ENCODE measurements at regions not wholly inside any gene's neighbourhood (a gene's known extent, or its start where the extent isn't known, plus 50 kb on each side); places are given as distances from the start of the nearest gene placed in this dataset.
"Not testable (repeated sequence)": the region's sequence is repeated elsewhere in the genome, so short reads cannot be mapped to it uniquely, and the experiment has no call there.

- H3K9me3 ChIP-seq (ENCODE audit: control insufficient read depth, low read depth, low read length) = peaks cover 17% of the 10 kb centered on the region
- no peaks in the 10 kb centered on the region for H3K4me1 ChIP-seq (ENCODE audit: control insufficient read depth, low read depth, low read length)
- no peaks in the 10 kb centered on the region for H3K36me3 ChIP-seq (ENCODE audit: control insufficient read depth, low read depth, low read length)
- H3K27ac ChIP-seq (ENCODE audit: low read length) = no peak overlapping the region
- H3K9ac ChIP-seq (ENCODE audit: low read length) = no peak overlapping the region
- no peaks in the 10 kb centered on the region for H3K27me3 ChIP-seq (ENCODE audit: control insufficient read depth, insufficient read depth, low read length)
- no peak overlapping the region for H3K4me3 ChIP-seq (ENCODE audit: low read length)
Measured at GRCh38 chr6:9257215-9257614, 821.9 kb upstream of the SLC35B3 start.

GRCh38 chr6:9254251-9254650 lies 818.9 kb upstream of the SLC35B3 start:
- Histone ChIP-seq H3K9me3 (ENCODE audit: control insufficient read depth, low read depth, low read length) (no peaks in the 10 kb centered on the region), H3K36me3 (ENCODE audit: control insufficient read depth, low read depth, low read length) (no peaks in the 10 kb centered on the region), H3K4me1 (ENCODE audit: control insufficient read depth, low read depth, low read length) (peaks cover 3% of the 10 kb centered on the region), H3K9ac (ENCODE audit: low read length) (no peak overlapping the region), H3K4me3 (ENCODE audit: low read length) (no peak overlapping the region), H3K27me3 (ENCODE audit: control insufficient read depth, insufficient read depth, low read length) (no peaks in the 10 kb centered on the region), H3K27ac (ENCODE audit: low read length) (no peak overlapping the region)

GRCh38 chr6:9252799-9253198 lies 817.5 kb upstream of the SLC35B3 start:
- Histone ChIP-seq H3K4me3 (ENCODE audit: low read length) (no peak overlapping the region), H3K27ac (ENCODE audit: low read length) (no peak overlapping the region), H3K36me3 (ENCODE audit: control insufficient read depth, low read depth, low read length) (no peaks in the 10 kb centered on the region), H3K9ac (ENCODE audit: low read length) (no peak overlapping the region), H3K9me3 (ENCODE audit: control insufficient read depth, low read depth, low read length) (no peaks in the 10 kb centered on the region), H3K4me1 (ENCODE audit: control insufficient read depth, low read depth, low read length) (peaks cover 3% of the 10 kb centered on the region), H3K27me3 (ENCODE audit: control insufficient read depth, insufficient read depth, low read length) (no peaks in the 10 kb centered on the region)

GRCh38 chr6:9250852-9251251 lies 815.5 kb upstream of the SLC35B3 start:
- H3K27ac ChIP-seq (ENCODE audit: low read length) = no peak overlapping the region
- H3K4me1 ChIP-seq (ENCODE audit: control insufficient read depth, low read depth, low read length) = peaks cover 3% of the 10 kb centered on the region
- H3K36me3 ChIP-seq (ENCODE audit: control insufficient read depth, low read depth, low read length) = no peaks in the 10 kb centered on the region
- no peak overlapping the region for H3K4me3 ChIP-seq (ENCODE audit: low read length)
- H3K9me3 ChIP-seq (ENCODE audit: control insufficient read depth, low read depth, low read length) = no peaks in the 10 kb centered on the region
- H3K9ac ChIP-seq (ENCODE audit: low read length) = no peak overlapping the region
- H3K27me3 ChIP-seq (ENCODE audit: control insufficient read depth, insufficient read depth, low read length) = no peaks in the 10 kb centered on the region

- Histone ChIP-seq H3K36me3 (ENCODE audit: control insufficient read depth, low read depth, low read length) (no peaks in the 10 kb centered on the region), H3K9ac (ENCODE audit: low read length) (no peak overlapping the region), H3K27ac (ENCODE audit: low read length) (no peak overlapping the region), H3K4me1 (ENCODE audit: control insufficient read depth, low read depth, low read length) (peaks cover 3% of the 10 kb centered on the region), H3K9me3 (ENCODE audit: control insufficient read depth, low read depth, low read length) (no peaks in the 10 kb centered on the region), H3K4me3 (ENCODE audit: low read length) (no peak overlapping the region), H3K27me3 (ENCODE audit: control insufficient read depth, insufficient read depth, low read length) (no peaks in the 10 kb centered on the region)
Measured at GRCh38 chr6:9248133-9248532, 812.8 kb upstream of the SLC35B3 start.

- H3K9ac ChIP-seq (ENCODE audit: low read length) = no peak overlapping the region
Measured at GRCh38 chr6:9240861-9241260, 805.5 kb upstream of the SLC35B3 start.

GRCh38 chr6:9236443-9236842 lies 801.1 kb upstream of the SLC35B3 start:
- no peak overlapping the region for H3K27ac ChIP-seq (ENCODE audit: low read length)
- H3K4me1 ChIP-seq (ENCODE audit: control insufficient read depth, low read depth, low read length) = no peaks in the 10 kb centered on the region
- no peak overlapping the region for H3K4me3 ChIP-seq (ENCODE audit: low read length)

More at GRCh38 chr6:9240861-9241260, 805.5 kb upstream of the SLC35B3 start:
- no peaks in the 10 kb centered on the region for H3K4me1 ChIP-seq (ENCODE audit: control insufficient read depth, low read depth, low read length)
- H3K4me3 ChIP-seq (ENCODE audit: low read length) = no peak overlapping the region
- H3K9me3 ChIP-seq (ENCODE audit: control insufficient read depth, low read depth, low read length) = no peaks in the 10 kb centered on the region
- H3K27ac ChIP-seq (ENCODE audit: low read length) = no peak overlapping the region
- H3K27me3 ChIP-seq (ENCODE audit: control insufficient read depth, insufficient read depth, low read length) = no peaks in the 10 kb centered on the region
- no peaks in the 10 kb centered on the region for H3K36me3 ChIP-seq (ENCODE audit: control insufficient read depth, low read depth, low read length)

GRCh38 chr6:9233686-9234085 lies 798.3 kb upstream of the SLC35B3 start:
- H3K4me3 ChIP-seq (ENCODE audit: low read length) = no peak overlapping the region
- no peaks in the 10 kb centered on the region for H3K27me3 ChIP-seq (ENCODE audit: control insufficient read depth, insufficient read depth, low read length)
- no peak overlapping the region for H3K27ac ChIP-seq (ENCODE audit: low read length)
- no peak overlapping the region for H3K9ac ChIP-seq (ENCODE audit: low read length)
- no peaks in the 10 kb centered on the region for H3K9me3 ChIP-seq (ENCODE audit: control insufficient read depth, low read depth, low read length)
- H3K4me1 ChIP-seq (ENCODE audit: control insufficient read depth, low read depth, low read length) = no peaks in the 10 kb centered on the region
- no peaks in the 10 kb centered on the region for H3K36me3 ChIP-seq (ENCODE audit: control insufficient read depth, low read depth, low read length)

More at GRCh38 chr6:9236443-9236842, 801.1 kb upstream of the SLC35B3 start:
- Histone ChIP-seq H3K9me3 (ENCODE audit: control insufficient read depth, low read depth, low read length) (no peaks in the 10 kb centered on the region), H3K9ac (ENCODE audit: low read length) (no peak overlapping the region), H3K27me3 (ENCODE audit: control insufficient read depth, insufficient read depth, low read length) (no peaks in the 10 kb centered on the region), H3K36me3 (ENCODE audit: control insufficient read depth, low read depth, low read length) (no peaks in the 10 kb centered on the region)

- Histone ChIP-seq H3K4me1 (ENCODE audit: control insufficient read depth, low read depth, low read length) (no peaks in the 10 kb centered on the region), H3K4me3 (ENCODE audit: low read length) (no peak overlapping the region), H3K36me3 (ENCODE audit: control insufficient read depth, low read depth, low read length) (no peaks in the 10 kb centered on the region)
Measured at GRCh38 chr6:9233226-9233625, 797.9 kb upstream of the SLC35B3 start.

GRCh38 chr6:9225441-9225871 lies 790.1 kb upstream of the SLC35B3 start:
- Histone ChIP-seq H3K27me3 (ENCODE audit: control insufficient read depth, insufficient read depth, low read length) (no peaks in the 10 kb centered on the region), H3K9ac (ENCODE audit: low read length) (no peak overlapping the region), H3K4me3 (ENCODE audit: low read length) (no peak overlapping the region), H3K9me3 (ENCODE audit: control insufficient read depth, low read depth, low read length) (no peaks in the 10 kb centered on the region), H3K36me3 (ENCODE audit: control insufficient read depth, low read depth, low read length) (no peaks in the 10 kb centered on the region), H3K4me1 (ENCODE audit: control insufficient read depth, low read depth, low read length) (no peaks in the 10 kb centered on the region), H3K27ac (ENCODE audit: low read length) (no peak overlapping the region)

More at GRCh38 chr6:9233226-9233625, 797.9 kb upstream of the SLC35B3 start:
- Histone ChIP-seq H3K27ac (ENCODE audit: low read length) (no peak overlapping the region), H3K9me3 (ENCODE audit: control insufficient read depth, low read depth, low read length) (no peaks in the 10 kb centered on the region), H3K27me3 (ENCODE audit: control insufficient read depth, insufficient read depth, low read length) (no peaks in the 10 kb centered on the region), H3K9ac (ENCODE audit: low read length) (no peak overlapping the region)

- Histone ChIP-seq H3K9ac (ENCODE audit: low read length) (no peak overlapping the region), H3K27me3 (ENCODE audit: control insufficient read depth, insufficient read depth, low read length) (no peaks in the 10 kb centered on the region), H3K36me3 (ENCODE audit: control insufficient read depth, low read depth, low read length) (no peaks in the 10 kb centered on the region), H3K4me1 (ENCODE audit: control insufficient read depth, low read depth, low read length) (no peaks in the 10 kb centered on the region), H3K27ac (ENCODE audit: low read length) (no peak overlapping the region), H3K9me3 (ENCODE audit: control insufficient read depth, low read depth, low read length) (no peaks in the 10 kb centered on the region), H3K4me3 (ENCODE audit: low read length) (no peak overlapping the region)
Measured at GRCh38 chr6:9224539-9224938, 789.2 kb upstream of the SLC35B3 start.

- not testable (repeated sequence) for H3K27ac ChIP-seq (ENCODE audit: low read length)
Measured at GRCh38 chr6:9213717-9214116, 778.4 kb upstream of the SLC35B3 start.

More at GRCh38 chr6:9213717-9214116, 778.4 kb upstream of the SLC35B3 start:
- not testable (repeated sequence) for H3K4me3 ChIP-seq (ENCODE audit: low read length); H3K4me1 ChIP-seq (ENCODE audit: control insufficient read depth, low read depth, low read length); H3K9me3 ChIP-seq (ENCODE audit: control insufficient read depth, low read depth, low read length); H3K27me3 ChIP-seq (ENCODE audit: control insufficient read depth, insufficient read depth, low read length); H3K36me3 ChIP-seq (ENCODE audit: control insufficient read depth, low read depth, low read length); H3K9ac ChIP-seq (ENCODE audit: low read length)

Data from iPS-18a (cell line).